Prostate gland (tissue), 2 donors: ENCODE measurements at regions not wholly inside any gene's neighbourhood (a gene's known extent, or its start where the extent isn't known, plus 50 kb on each side); places are given as distances from the start of the nearest gene placed in this dataset.
"Not testable (repeated sequence)": the region's sequence is repeated elsewhere in the genome, so short reads cannot be mapped to it uniquely, and the experiment has no call there.

Experiments used
- POLR2A ChIP-seq: fragments of 450-650 bp; IDR thresholded peaks from one replicate; pipeline ENCODE4 v1.6.1; 2016; ENCODE audit warnings: antibody characterized with exemption, mild to moderate bottlenecking
- POLR2AphosphoS5 ChIP-seq: sonication (generic); formaldehyde crosslinking; IDR thresholded peaks from one replicate; pipeline ENCODE4 v1.6.1; 2017; ENCODE audit warnings: antibody characterized with exemption
- TF ChIP-seq, protein P1 (sequence below), 4 experiments: fragments of 200-600 bp in 2 of 4; fragments of 450-650 bp in 2 of 4; sonication (generic) in 2 of 4; IDR thresholded peaks; 1 replicate in 3 of 4; 2 replicates in 1 of 4; pipeline ENCODE4 v1.5.1; 2016 to 2019; ENCODE audit warnings: antibody characterized with exemption in 4 of 4, mild to moderate bottlenecking in 2 of 4, moderate library complexity in 2 of 4

DNA sequence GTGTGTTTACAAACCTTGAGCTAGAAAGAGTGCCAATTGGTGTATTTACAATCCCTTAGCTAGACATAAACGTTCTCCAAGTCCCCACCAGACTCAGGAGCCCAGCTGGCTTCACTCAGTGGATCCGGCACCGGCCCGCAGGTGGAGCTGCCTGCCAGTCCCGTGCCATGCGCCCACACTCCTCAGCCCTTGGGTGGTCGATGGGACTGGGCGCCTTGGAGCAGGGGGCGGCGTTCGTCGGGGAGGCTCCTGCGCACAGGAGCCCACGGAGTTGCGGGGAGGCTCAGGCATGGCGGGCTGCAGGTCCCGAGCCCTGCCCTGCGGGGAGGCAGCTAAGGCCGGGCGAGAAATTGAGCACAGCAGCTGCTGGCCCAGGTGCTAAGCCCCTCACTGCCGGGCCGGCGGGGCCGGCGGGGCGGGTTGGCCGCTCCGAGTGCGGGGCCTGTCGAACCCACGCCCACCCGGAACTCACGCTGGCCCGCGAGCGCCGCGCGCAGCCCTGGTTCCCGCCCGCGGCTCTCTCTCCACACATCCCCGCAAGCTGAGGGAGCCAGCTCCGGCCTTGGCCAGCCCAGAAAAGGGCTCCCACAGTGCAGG is 1188.0 kb downstream of the NXPH1 start:
- TF ChIP-seq, protein P1, sequence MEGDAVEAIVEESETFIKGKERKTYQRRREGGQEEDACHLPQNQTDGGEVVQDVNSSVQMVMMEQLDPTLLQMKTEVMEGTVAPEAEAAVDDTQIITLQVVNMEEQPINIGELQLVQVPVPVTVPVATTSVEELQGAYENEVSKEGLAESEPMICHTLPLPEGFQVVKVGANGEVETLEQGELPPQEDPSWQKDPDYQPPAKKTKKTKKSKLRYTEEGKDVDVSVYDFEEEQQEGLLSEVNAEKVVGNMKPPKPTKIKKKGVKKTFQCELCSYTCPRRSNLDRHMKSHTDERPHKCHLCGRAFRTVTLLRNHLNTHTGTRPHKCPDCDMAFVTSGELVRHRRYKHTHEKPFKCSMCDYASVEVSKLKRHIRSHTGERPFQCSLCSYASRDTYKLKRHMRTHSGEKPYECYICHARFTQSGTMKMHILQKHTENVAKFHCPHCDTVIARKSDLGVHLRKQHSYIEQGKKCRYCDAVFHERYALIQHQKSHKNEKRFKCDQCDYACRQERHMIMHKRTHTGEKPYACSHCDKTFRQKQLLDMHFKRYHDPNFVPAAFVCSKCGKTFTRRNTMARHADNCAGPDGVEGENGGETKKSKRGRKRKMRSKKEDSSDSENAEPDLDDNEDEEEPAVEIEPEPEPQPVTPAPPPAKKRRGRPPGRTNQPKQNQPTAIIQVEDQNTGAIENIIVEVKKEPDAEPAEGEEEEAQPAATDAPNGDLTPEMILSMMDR (IDR thresholded peaks at IDR 0.05) = not testable (repeated sequence)
- TF ChIP-seq POLR2A, POLR2AphosphoS5: not testable (repeated sequence)
